HUES64 (cell line): ENCODE measurements at regions not wholly inside any gene's neighbourhood (a gene's known extent, or its start where the extent isn't known, plus 50 kb on each side); places are given as distances from the start of the nearest gene placed in this dataset.

ENCODE experiments used
- H3K27ac ChIP-seq: 2 replicates; pipeline ENCODE4 v1.7.0; 2013; ENCODE audit warnings: low read depth, low read length, inconsistent platforms
- H3K27me3 ChIP-seq: 2 replicates; pipeline ENCODE4 v1.6.1; 2013; ENCODE audit warnings: mild to moderate bottlenecking, low read length; ENCODE audit not compliant: insufficient read depth
- H3K36me3 ChIP-seq: 2 replicates; pipeline ENCODE4 v1.6.1; 2013; ENCODE audit warnings: mild to moderate bottlenecking, low read length; ENCODE audit not compliant: insufficient read depth
- H3K4me1 ChIP-seq: 2 replicates; pipeline ENCODE4 v1.6.1; 2013; ENCODE audit warnings: mild to moderate bottlenecking, low read length, moderate library complexity; ENCODE audit not compliant: insufficient read depth
- H3K4me3 ChIP-seq: 2 replicates; pipeline ENCODE4 v1.5.1; 2013; ENCODE audit warnings: mild to moderate bottlenecking, low read length, moderate library complexity
- H3K9ac ChIP-seq: 2 replicates; pipeline ENCODE4 v1.6.1; 2013; ENCODE audit warnings: mild to moderate bottlenecking, low read depth, low read length
- H3K9me3 ChIP-seq: 2 replicates; pipeline ENCODE4 v1.6.1; 2013; ENCODE audit warnings: low read depth, low read length; ENCODE audit not compliant: insufficient read depth
- WGBS: fragments of 150-250, 120-280 bp; methylation state at CpG from one replicate; pipeline ENCODE4 v1.1.7; 2013; ENCODE audit warnings: missing lambda C conversion rate; 5-methylcytosine and 5-hydroxymethylcytosine counted together

- no peaks in the 10 kb centered on the region for H3K9me3 ChIP-seq
- H3K4me1 ChIP-seq = no peaks in the 10 kb centered on the region
- H3K9ac ChIP-seq = no peak overlapping the region
- no peaks in the 10 kb centered on the region for H3K27me3 ChIP-seq
- H3K27ac ChIP-seq = no peak overlapping the region
- WGBS = 96% methylated on average over 7 of the region's 7 CpGs
- H3K36me3 ChIP-seq = no peaks in the 10 kb centered on the region
- no peak overlapping the region for H3K4me3 ChIP-seq
Measured at GRCh38 chr5:3542769-3543168, 52.9 kb upstream of the IRX1 start.

- Histone ChIP-seq H3K9me3 (no peaks in the 10 kb centered on the region), H3K4me1 (no peaks in the 10 kb centered on the region), H3K27me3 (no peaks in the 10 kb centered on the region), H3K4me3 (no peak overlapping the region), H3K9ac (no peak overlapping the region), H3K36me3 (no peaks in the 10 kb centered on the region), H3K27ac (no peak overlapping the region)
- 88% methylated on average over 3 of the region's 3 CpGs for WGBS
Measured at GRCh38 chr5:3542158-3542557, 53.5 kb upstream of the IRX1 start.

DNA sequence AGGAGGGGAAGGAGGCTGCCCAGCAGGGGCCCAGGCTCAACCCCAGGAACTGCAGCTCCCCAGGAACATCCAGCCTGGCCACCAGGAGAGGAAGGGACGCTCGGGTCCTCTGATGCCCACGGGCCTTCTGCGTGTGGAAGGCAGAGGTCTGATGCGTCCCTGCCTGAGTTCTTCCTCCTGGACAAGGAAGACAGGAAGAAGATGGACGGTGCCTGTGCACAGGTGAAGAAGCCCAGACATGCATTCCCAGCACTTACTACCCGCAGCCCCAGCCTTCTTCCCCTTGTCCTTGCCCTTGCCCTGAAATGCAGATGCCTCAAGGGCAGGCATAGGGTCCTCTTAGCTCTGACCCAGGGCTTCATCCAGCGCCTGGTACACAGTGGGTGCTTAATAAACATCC lies 56.7 kb upstream of the IRX1 start:
- Histone ChIP-seq H3K36me3 (no peaks in the 10 kb centered on the region), H3K27me3 (no peaks in the 10 kb centered on the region), H3K9me3 (no peaks in the 10 kb centered on the region), H3K4me1 (no peaks in the 10 kb centered on the region), H3K9ac (no peak overlapping the region), H3K4me3 (no peak overlapping the region), H3K27ac (no peak overlapping the region)
- WGBS = 93% methylated on average over 8 of the region's 8 CpGs

- no peaks in the 10 kb centered on the region for H3K9me3 ChIP-seq
- H3K9ac ChIP-seq = no peak overlapping the region
- H3K4me3 ChIP-seq = no peak overlapping the region
- no peaks in the 10 kb centered on the region for H3K36me3 ChIP-seq
- H3K4me1 ChIP-seq = no peaks in the 10 kb centered on the region
- 94% methylated on average over 8 of the region's 8 CpGs for WGBS
- no peaks in the 10 kb centered on the region for H3K27me3 ChIP-seq
- no peak overlapping the region for H3K27ac ChIP-seq
Measured at GRCh38 chr5:3537942-3538341, 57.7 kb upstream of the IRX1 start.

DNA sequence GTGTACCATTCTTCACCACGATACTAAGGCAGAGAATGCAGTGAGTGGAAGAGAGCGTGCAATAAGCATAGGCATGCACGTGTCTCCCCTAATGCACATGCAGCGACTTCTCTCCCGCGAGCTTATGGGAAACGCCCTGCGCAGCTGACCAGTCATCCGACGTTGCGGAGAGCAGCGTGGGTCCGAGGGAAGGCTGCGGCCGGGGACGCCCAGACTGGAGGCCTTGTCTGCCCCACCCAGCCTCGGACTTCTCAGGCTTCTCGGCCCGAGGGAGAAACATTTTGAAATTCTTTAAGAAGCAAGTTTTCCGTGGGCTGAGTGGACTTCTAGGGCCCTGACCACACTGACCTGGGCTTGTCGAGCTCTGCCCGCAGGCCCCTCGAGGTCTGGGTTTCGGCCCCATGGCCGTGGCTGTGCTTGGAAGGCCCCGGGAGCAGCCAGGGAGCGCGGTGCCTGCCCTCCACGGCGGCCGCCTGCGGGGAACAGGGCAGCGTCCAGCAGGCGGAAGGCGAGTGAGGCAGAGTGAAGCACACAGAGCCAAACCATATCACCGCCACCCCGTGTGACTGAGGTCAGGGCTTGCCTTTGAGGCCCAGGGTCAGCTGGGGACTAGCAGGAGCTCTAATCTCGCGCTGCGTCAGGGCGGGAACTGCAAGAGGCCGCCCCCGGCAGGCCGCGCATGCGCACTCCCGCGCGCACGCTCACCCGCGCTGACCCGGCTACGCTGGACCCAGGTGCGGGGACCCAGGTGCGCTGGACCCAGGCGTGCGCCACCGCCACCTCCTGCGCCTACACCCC lies 60.0 kb upstream of the IRX1 start:
- Histone ChIP-seq H3K36me3 (no peaks in the 10 kb centered on the region), H3K27me3 (no peaks in the 10 kb centered on the region), H3K9me3 (no peaks in the 10 kb centered on the region), H3K4me1 (peaks cover 13% of the 10 kb centered on the region), H3K9ac (no peak overlapping the region), H3K4me3 (no peak overlapping the region), H3K27ac (no peak overlapping the region)
- 95% methylated on average over 60 of the region's 60 CpGs for WGBS

- Histone ChIP-seq H3K27ac (no peak overlapping the region), H3K9me3 (no peaks in the 10 kb centered on the region), H3K27me3 (no peaks in the 10 kb centered on the region), H3K4me3 (no peak overlapping the region), H3K9ac (no peak overlapping the region), H3K36me3 (no peaks in the 10 kb centered on the region), H3K4me1 (peaks cover 19% of the 10 kb centered on the region)
- WGBS = 95% methylated on average over 13 of the region's 13 CpGs
Measured at GRCh38 chr5:3534997-3535396, 60.6 kb upstream of the IRX1 start.

- WGBS = 74% methylated on average over 8 of the region's 8 CpGs
- no peaks in the 10 kb centered on the region for H3K9me3 ChIP-seq
- H3K27ac ChIP-seq = peak overlapping the region; percentile 68; the same call in 1 of the 2 replicates
- H3K36me3 ChIP-seq = no peaks in the 10 kb centered on the region
- no peaks in the 10 kb centered on the region for H3K27me3 ChIP-seq
- H3K4me3 ChIP-seq = no peak overlapping the region
- no peak overlapping the region for H3K9ac ChIP-seq
- peaks cover 30% of the 10 kb centered on the region for H3K4me1 ChIP-seq
Measured at GRCh38 chr5:3531320-3531986, 64.2 kb upstream of the IRX1 start.

GRCh38 chr5:3530251-3530650 lies 65.4 kb upstream of the IRX1 start:
- no peaks in the 10 kb centered on the region for H3K27me3 ChIP-seq
- H3K4me1 ChIP-seq = peaks cover 30% of the 10 kb centered on the region
- H3K4me3 ChIP-seq = no peak overlapping the region
- WGBS = 82% methylated on average over 2 of the region's 2 CpGs
- no peak overlapping the region for H3K9ac ChIP-seq
- H3K9me3 ChIP-seq = no peaks in the 10 kb centered on the region
- H3K27ac ChIP-seq = no peak overlapping the region
- H3K36me3 ChIP-seq = no peaks in the 10 kb centered on the region

GRCh38 chr5:3526551-3527185 lies 69.0 kb upstream of the IRX1 start:
- H3K36me3 ChIP-seq = no peaks in the 10 kb centered on the region
- no peak overlapping the region for H3K4me3 ChIP-seq
- no peak overlapping the region for H3K27ac ChIP-seq
- H3K9me3 ChIP-seq = no peaks in the 10 kb centered on the region
- H3K27me3 ChIP-seq = no peaks in the 10 kb centered on the region
- no peak overlapping the region for H3K9ac ChIP-seq
- 89% methylated on average over 4 of the region's 4 CpGs for WGBS
- H3K4me1 ChIP-seq = peaks cover 25% of the 10 kb centered on the region

GRCh38 chr5:3522491-3522890 lies 73.1 kb upstream of the IRX1 start:
- H3K27me3 ChIP-seq = no peaks in the 10 kb centered on the region
- 93% methylated on average over 3 of the region's 3 CpGs for WGBS

GRCh38 chr5:3518576-3518975 lies 77.1 kb upstream of the IRX1 start:
- H3K4me3 ChIP-seq = no peak overlapping the region
- H3K27me3 ChIP-seq = no peaks in the 10 kb centered on the region
- H3K4me1 ChIP-seq = peaks cover 16% of the 10 kb centered on the region; the same call in 1 of the 2 replicates
- H3K36me3 ChIP-seq = no peaks in the 10 kb centered on the region
- no peak overlapping the region for H3K27ac ChIP-seq
- H3K9ac ChIP-seq = no peak overlapping the region
- WGBS = 92% methylated on average over 9 of the region's 9 CpGs
- H3K9me3 ChIP-seq = no peaks in the 10 kb centered on the region; the same call in 1 of the 2 replicates

More at GRCh38 chr5:3522491-3522890, 73.1 kb upstream of the IRX1 start:
- H3K4me1 ChIP-seq = 0 out of 2 replicates have a peak, but pooled peaks cover 3% of the 10 kb centered on the region
- no peaks in the 10 kb centered on the region for H3K36me3 ChIP-seq
- no peak overlapping the region for H3K4me3 ChIP-seq
- no peak overlapping the region for H3K27ac ChIP-seq
- H3K9ac ChIP-seq = no peak overlapping the region
- H3K9me3 ChIP-seq = no peaks in the 10 kb centered on the region
